ENCODE measurements at regions not wholly inside any gene's neighbourhood (a gene's known extent, or its start where the extent isn't known, plus 50 kb on each side); places are given as distances from the start of the nearest gene placed in this dataset.

DNA sequence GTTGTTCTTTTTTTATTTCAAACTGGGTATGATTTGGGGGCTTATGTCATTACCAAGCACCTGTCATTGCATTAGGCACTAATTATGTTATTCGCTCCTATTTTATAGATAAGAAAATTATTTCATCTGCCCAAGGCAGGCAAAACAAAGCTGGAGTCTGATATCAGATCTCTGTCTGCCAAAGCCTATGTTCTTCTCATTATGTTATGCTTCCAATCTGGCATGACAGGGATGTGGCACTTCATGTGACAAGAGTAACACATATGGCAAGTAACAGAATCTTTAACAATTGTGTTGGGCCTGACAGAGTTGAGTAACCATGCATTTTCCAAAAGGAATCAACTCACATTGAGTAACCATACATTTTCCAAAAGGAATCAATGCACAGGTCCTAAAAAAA lies 61.2 kb upstream of the TOM1L1 start:
- TF ChIP-seq, protein P1, sequence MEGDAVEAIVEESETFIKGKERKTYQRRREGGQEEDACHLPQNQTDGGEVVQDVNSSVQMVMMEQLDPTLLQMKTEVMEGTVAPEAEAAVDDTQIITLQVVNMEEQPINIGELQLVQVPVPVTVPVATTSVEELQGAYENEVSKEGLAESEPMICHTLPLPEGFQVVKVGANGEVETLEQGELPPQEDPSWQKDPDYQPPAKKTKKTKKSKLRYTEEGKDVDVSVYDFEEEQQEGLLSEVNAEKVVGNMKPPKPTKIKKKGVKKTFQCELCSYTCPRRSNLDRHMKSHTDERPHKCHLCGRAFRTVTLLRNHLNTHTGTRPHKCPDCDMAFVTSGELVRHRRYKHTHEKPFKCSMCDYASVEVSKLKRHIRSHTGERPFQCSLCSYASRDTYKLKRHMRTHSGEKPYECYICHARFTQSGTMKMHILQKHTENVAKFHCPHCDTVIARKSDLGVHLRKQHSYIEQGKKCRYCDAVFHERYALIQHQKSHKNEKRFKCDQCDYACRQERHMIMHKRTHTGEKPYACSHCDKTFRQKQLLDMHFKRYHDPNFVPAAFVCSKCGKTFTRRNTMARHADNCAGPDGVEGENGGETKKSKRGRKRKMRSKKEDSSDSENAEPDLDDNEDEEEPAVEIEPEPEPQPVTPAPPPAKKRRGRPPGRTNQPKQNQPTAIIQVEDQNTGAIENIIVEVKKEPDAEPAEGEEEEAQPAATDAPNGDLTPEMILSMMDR (IDR thresholded peaks at IDR 0.05 in 2 of 3, conservative IDR thresholded peaks at IDR 0.05 in 1 of 3; ENCODE audit: control insufficient read depth in 2 of 3, extremely low read depth in 1 of 3, insufficient read depth in 1 of 3, low read depth in 3 of 3, low read length in 3 of 3): no peak
- TF ChIP-seq MYC (IDR thresholded peaks at IDR 0.05; ENCODE audit: insufficient read depth, insufficient read length, insufficient replicate concordance, low read length, severe bottlenecking) (no peak), ZBED1 (IDR thresholded peaks at IDR 0.05; ENCODE audit: borderline replicate concordance) (no peak), EP300 (IDR thresholded peaks at IDR 0.05; ENCODE audit: borderline replicate concordance in 1 of 2, control insufficient read depth in 1 of 2, low read depth in 2 of 2, low read length in 2 of 2) (no peak), POLR2AphosphoS5 (IDR thresholded peaks at IDR 0.05; ENCODE audit: low read length) (no peak), EED (IDR thresholded peaks at IDR 0.05; ENCODE audit: low read depth) (no peak), NRF1 (conservative IDR thresholded peaks at IDR 0.05; ENCODE audit: low read depth, low read length) (no peak), NFYA (IDR thresholded peaks at IDR 0.05; ENCODE audit: borderline replicate concordance, low read depth, low read length) (no peak), FOXK2 (IDR thresholded peaks at IDR 0.05) (no peak)
- TF ChIP-seq, protein P2, sequence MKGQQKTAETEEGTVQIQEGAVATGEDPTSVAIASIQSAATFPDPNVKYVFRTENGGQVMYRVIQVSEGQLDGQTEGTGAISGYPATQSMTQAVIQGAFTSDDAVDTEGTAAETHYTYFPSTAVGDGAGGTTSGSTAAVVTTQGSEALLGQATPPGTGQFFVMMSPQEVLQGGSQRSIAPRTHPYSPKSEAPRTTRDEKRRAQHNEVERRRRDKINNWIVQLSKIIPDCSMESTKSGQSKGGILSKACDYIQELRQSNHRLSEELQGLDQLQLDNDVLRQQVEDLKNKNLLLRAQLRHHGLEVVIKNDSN (IDR thresholded peaks at IDR 0.05; ENCODE audit: borderline replicate concordance, extremely low read length, insufficient read depth, low read depth, low read length): no peak
- TF ChIP-seq, protein P3, sequence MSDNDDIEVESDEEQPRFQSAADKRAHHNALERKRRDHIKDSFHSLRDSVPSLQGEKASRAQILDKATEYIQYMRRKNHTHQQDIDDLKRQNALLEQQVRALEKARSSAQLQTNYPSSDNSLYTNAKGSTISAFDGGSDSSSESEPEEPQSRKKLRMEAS (IDR thresholded peaks at IDR 0.05; ENCODE audit: low read depth, low read length): no peak
- TF ChIP-seq, protein P4, sequence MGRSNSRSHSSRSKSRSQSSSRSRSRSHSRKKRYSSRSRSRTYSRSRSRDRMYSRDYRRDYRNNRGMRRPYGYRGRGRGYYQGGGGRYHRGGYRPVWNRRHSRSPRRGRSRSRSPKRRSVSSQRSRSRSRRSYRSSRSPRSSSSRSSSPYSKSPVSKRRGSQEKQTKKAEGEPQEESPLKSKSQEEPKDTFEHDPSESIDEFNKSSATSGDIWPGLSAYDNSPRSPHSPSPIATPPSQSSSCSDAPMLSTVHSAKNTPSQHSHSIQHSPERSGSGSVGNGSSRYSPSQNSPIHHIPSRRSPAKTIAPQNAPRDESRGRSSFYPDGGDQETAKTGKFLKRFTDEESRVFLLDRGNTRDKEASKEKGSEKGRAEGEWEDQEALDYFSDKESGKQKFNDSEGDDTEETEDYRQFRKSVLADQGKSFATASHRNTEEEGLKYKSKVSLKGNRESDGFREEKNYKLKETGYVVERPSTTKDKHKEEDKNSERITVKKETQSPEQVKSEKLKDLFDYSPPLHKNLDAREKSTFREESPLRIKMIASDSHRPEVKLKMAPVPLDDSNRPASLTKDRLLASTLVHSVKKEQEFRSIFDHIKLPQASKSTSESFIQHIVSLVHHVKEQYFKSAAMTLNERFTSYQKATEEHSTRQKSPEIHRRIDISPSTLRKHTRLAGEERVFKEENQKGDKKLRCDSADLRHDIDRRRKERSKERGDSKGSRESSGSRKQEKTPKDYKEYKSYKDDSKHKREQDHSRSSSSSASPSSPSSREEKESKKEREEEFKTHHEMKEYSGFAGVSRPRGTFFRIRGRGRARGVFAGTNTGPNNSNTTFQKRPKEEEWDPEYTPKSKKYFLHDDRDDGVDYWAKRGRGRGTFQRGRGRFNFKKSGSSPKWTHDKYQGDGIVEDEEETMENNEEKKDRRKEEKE (IDR thresholded peaks at IDR 0.05): no peak
- TF ChIP-seq, protein P5, sequence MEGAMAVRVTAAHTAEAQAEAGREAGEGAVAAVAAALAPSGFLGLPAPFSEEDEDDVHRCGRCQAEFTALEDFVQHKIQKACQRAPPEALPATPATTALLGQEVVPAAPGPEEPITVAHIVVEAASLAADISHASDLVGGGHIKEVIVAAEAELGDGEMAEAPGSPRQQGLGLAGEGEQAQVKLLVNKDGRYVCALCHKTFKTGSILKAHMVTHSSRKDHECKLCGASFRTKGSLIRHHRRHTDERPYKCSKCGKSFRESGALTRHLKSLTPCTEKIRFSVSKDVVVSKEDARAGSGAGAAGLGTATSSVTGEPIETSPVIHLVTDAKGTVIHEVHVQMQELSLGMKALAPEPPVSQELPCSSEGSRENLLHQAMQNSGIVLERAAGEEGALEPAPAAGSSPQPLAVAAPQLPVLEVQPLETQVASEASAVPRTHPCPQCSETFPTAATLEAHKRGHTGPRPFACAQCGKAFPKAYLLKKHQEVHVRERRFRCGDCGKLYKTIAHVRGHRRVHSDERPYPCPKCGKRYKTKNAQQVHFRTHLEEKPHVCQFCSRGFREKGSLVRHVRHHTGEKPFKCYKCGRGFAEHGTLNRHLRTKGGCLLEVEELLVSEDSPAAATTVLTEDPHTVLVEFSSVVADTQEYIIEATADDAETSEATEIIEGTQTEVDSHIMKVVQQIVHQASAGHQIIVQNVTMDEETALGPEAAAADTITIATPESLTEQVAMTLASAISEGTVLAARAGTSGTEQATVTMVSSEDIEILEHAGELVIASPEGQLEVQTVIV (IDR thresholded peaks at IDR 0.05; ENCODE audit: borderline replicate concordance, partially characterized antibody): no peak

Data from GM12878 (cell line).